ENCODE measurements at regions not wholly inside any gene's neighbourhood (a gene's known extent, or its start where the extent isn't known, plus 50 kb on each side); places are given as distances from the start of the nearest gene placed in this dataset.

DNA sequence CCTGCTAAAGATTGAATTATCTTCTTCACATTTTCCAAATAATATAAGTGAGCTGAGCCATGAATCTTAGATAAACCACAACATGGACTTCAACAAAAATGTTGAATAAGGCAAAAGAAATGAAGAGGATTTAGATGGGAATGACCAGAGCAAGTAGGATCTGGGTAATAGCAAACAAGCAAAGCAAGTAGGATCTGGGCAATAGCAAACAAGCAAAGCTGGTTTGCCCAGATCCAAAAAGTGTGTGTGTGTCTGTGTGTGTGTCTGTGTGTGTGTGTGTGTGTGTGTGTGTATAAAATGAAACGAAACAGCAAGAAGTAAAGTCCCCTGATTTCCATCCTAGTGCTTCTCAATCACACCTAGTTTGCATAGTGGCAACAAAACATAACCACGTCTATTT is 549.1 kb downstream of the RERGL start:
- no peak for DNase-seq

DNA sequence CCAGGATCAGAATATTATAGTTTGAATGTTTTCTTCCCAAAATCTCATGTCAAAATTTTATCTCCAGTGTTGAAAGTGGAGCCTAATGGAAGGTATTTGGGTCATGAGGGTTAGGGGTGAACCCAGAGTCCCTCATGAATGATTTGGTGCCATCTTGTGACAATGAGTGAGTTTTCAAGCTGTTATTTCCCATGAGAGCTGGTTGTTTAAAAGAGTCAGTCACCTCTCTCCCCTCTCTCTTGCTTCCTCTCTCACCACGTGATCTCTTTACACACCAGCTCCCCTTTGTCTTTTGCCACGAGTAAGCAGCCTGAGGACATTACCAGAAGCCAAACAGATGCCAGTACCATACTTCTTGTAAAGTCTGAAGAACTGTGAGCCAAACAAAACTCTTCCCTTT is 561.6 kb downstream of the RERGL start:
- DNase-seq, result no peak

DNA sequence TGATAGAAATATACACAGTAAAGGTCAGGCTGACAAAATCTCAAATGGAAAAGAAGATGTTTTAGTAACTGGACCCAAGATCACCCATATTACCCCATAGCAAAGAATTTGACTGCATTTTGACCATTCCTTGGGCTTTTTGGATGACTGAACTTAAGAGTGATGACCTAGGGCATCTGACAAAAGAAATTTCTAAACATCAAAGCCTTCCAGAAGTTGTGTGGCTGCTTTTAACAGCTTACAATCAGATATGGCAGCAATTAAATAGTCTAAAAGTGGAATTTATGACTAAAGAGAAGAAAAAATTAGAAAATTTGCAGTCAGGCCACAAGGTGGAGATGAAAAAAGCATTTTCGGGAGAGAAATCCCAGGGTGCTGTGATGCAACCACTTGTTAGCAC is 563.0 kb downstream of the RERGL start:
- DNase-seq, result no peak

DNA sequence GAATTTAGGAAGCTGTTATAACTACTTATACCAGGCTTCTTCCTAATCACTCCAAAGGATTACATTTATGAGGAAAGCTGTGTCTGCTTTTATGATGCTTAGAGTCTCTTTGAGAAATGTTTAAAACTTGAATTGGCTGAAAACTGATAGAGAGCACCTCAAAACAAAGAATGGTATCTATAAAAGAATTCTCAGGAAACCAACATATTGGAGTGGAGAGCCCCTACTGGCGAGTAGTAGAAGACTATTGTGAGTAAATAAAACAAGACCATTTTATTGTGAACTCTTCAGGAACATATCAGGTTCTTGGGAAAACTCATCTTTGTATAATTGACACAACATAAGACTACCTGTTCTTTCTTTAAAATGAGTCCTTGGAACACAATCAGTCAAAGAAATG is 578.6 kb downstream of the RERGL start:
- no peak for DNase-seq

DNA sequence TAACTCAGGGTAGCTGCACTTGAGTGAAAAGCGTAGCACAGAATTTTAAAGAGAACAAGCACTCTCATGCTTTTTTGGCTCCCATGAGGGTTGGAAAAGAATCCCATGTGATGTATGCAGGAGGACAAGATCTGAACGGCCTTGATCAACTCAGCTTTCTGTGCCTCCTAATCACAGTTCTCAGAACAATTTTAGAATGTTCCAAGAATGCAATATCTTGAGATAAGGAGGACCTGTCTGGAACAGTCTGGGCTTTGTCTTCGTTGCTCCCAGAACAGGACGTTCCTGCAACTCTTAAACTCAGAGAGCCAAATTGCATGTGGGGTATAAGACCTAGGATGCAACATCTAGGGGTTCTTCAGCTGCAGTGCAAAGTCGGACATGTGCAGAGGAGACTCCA is 582.7 kb downstream of the RERGL start:
- no peak for DNase-seq

DNA sequence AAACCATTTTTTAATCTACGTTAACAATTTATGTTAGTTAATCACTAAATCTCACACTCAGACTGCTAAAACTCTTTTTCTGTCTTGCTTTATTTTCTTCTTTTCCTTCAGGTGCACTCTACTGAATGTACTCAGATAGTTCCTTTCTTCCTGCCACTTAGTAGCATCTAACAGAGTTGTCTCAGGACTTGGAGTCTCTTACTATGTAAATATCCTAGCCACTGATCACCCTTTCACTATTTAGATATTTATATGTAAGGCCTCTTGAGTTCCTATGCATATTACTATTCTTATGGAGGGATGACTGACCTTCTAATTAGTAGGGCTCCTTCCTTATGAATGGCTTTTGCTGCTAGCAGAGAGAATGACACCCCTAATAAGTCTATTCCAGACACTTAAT is 586.3 kb downstream of the RERGL start:
- no peak for DNase-seq

DNA sequence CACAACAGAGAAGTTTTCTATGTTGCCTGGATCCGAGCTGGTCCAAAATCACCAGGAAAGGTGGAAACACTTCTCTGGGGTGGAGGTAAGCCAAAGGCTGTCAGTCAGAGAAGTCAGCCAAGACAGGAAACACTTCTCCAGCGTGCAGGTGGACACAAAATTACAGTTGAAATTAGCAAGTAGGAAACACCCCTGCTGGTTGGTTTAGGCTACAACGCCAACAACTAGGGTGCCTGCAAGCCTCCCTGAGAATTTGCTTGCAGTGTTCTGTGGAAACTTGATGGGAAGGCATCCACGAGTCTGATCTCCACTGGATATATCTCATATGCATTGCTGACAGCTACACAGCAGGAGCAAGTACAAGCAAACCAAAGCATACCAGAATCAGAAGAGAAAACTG is 600.5 kb downstream of the RERGL start:
- no peak for DNase-seq

DNA sequence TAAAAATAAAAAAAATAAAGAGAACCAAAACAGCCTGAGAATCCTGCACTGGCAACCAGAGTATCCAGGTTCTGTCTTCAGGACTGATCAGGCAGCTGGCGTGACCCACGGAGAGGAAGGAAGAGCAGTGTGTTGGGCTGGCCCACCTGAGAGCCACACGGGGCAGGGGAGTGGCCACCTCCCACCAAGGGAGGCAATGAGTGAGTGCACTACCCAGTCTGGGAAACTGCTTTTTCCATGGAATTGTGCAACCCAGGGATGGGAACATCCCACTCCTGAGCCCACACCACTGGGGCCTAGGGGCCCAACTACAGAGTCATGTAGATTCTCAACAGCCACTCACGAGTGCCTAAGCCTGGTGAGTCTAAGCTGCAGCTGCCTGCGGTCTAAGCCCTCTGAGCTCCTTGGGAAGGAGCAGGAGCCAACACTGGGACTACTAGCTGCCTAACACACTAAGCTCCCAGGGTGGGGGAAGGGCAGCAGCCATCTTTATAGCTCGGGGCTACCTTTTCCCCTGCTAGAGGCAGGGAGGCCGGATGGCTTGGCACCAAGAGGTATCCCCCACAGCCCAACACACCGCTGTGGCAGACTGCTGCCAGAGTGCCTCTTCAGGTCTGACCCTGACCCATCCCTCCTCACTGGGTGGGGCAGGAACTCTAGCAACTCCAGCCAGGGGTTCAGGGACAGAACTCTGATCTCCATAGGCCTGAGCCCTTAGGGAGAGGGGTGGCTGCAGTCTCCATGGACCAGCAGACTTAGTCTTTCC is 610.9 kb downstream of the RERGL start:
- DNase-seq, result no peak

DNA sequence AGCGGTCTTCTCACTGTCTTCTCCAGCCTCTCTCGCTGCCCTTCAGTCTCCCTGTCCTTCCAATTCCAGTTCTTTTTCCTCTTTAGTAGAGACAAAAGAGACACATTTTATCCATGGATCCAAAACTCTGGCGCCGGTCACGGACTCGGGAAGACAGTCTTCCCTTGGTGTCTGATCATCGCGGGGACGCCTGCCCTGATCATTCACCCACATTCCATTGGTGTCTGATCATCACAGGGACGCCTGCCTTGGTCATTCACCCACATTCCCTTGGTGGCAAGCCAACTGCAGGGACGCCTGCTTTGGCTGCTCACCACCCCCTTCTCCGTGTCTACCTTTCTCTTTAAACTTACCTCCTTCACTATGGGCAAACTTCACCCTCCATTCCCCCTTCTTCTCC is 619.5 kb downstream of the RERGL start:
- DNase-seq, result no peak

DNA sequence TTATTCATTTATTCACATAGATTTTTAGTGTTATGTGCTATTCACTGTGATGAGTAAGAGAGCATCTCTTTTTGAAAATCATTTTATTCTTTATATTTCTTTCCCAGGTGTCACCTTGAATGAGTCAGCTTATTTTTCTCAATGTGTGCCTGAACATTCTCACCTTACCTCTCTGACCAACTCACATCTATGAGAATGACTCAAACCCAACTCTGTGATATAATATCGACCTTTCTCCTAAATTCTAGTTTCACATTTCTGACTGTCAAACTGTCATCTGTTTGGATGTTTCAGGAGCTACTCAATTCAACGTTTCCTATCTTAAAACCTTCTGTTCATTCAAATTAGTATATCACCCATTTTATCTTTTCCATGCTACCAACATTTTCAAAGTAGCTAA is 630.8 kb downstream of the RERGL start:
- DNase-seq, result no peak

DNA sequence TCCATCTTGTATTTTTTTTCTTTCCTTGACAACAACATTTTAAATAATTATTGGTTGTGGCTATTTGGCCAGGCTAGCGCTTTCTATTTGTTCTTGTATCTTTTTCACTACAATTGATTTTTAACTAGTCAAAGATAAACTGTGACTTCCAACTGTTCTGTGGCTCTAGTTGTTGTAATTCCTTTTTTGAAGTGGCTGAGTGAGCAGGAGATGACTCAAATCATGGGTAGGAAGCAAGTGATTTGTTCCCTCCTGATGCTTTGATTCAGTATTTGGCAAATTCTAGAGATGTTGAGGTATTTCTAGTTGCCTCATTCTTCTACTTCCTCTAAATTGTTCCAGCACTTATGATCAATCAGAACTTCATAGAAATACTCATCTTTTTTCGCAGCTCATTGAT is 633.5 kb downstream of the RERGL start:
- DNase-seq, result no peak

DNA sequence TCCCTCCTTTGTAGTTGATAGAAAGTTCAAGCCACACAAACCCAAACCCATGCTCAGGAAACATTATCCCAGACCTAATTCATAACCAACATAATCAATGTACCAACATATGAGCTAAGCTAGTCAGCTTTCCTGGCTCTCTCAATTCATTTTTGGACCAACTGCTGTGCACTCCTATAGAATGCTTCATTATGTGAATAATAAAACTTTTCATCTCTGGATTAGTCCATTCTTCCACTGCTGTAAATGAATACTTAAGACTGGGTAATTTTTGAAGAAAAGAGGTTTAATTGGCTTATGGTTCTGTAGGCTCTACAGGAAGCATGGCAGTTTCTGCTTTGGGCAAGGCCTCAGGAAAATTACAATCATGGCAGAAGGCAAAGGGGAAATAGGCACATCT is 651.9 kb downstream of the RERGL start:
- DNase-seq, result no peak

DNA sequence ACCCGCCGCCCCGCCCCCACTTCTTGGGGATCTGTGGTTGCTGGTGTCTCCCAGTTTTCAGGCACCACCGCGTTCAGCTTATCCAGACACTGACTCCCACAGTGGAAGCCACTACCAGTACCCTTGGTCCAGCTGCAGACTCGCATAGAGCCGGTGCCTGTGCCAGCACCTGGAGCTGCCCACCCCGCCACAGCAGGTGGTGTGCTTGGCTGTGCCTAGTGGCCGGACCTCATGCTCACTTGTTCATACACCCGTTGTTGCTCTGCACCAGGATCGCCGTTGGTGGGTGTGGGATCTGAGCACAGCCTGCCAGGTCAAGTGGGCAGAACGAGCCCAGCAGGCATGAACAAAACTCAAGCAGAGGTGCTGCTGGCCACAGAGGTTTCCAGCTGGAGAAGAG is 673.2 kb downstream of the RERGL start:
- no peak for DNase-seq

DNA sequence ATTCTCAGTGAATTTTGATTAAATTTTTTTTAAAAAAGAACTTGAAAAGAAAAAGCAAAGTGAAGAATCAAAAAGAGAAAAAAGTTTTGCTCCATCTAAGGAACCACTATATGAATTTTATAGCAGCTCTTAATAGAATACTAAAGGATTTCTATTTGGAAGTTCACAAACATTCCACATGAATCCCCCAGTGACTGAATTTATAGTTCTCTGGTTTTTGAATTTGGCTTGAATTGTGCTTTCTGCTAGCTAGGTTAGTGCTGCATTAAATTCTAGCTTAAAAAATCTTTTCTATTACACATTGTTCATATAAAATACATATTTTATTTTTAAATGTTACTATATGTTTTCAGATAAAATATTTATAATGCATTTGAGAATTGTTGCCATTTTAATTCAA is 675.4 kb downstream of the RERGL start:
- no peak for DNase-seq

DNA sequence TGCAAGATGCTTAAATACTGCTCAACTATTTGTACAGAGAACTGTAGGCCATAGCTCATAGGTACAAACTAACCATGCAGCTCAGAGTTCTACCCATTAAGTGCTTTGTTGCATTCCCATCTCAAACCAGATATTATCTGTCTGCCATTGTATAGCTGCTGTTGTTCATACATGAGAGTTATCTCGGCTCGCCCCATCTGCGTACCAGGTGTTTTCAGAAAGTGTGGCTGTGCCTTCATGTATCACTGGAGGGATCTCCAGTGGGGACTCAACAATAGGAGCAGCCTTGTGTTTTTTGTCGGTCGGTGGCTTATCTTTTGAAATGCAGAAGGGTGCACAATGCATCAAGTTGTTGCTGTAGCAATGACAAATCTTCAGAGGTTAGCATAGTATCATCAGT is 678.3 kb downstream of the RERGL start:
- no peak for DNase-seq

DNA sequence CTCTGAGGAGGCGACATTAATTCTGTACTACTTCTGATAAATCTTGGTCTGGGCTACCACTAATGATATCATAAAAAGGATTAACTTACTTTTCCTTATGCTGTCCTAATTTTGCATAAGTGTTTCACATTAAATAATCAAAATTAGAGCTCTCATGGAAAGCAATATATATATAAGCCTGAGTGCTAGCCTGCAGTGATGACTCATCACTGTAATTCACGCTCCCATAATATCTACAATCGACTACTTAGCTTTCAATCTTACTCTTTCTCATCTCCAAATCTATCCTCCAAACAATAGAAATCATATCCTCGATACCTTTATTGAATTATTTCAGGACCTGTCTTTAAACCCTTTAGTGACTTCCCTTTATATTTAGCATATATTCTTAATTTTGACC is 701.3 kb downstream of the RERGL start:
- no peak for DNase-seq

DNA sequence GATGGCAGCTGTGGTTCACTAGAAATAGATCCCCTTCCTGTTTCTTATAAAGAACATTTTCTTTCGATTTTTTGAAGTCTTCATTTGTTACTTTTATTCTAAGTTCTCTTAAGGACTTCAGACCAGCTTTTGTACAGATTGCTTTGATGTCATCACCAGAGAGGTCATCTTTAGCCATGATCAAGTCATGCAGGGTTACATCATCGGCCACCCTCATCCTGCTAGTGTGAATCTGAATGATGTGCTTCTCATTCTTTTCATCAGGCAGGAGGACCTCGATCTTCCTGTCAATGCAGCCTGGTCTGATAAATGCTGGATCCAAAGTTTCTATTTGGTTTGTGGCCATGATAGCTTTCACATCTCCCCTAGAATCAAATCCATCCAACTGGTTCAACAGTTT is 706.7 kb downstream of the RERGL start:
- DNase-seq, result no peak

DNA sequence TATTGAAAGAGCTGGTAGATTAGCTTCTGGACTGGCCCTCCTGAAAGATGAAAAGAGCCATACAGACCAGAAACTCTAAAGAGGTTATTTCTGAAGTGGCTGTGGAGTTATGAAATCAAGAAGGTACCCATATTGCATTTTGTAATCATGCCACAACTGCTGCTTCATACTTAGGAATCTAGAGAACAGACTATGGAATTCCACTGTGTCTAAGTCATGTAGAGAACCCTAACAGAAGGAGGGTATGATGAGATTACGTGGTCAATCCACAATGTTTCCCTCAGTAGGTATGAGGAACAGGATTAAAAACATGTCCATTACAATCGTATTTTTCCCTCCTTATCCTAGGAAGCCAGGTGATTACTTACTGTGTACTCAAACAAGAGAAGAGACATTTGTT is 708.8 kb downstream of the RERGL start:
- DNase-seq, result no peak

DNA sequence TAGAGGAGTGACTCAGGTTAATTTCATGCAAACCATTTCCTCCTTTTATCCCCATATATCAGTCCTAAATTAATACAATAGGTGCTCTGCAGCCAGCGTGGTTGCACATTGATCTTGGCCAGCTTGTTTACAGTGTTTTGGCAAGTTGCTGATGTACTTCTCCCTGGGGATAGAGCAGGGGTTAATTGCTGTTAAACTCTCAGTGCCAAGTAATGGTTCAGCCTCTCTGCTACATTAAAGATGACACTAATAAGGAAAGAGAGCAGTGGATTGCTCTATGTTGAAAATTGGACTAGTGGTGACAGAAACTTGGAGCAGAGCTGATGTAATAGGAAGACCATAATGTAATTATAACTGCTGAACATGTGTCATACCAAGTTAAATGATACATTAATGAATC is 717.5 kb downstream of the RERGL start:
- DNase-seq, result no peak

DNA sequence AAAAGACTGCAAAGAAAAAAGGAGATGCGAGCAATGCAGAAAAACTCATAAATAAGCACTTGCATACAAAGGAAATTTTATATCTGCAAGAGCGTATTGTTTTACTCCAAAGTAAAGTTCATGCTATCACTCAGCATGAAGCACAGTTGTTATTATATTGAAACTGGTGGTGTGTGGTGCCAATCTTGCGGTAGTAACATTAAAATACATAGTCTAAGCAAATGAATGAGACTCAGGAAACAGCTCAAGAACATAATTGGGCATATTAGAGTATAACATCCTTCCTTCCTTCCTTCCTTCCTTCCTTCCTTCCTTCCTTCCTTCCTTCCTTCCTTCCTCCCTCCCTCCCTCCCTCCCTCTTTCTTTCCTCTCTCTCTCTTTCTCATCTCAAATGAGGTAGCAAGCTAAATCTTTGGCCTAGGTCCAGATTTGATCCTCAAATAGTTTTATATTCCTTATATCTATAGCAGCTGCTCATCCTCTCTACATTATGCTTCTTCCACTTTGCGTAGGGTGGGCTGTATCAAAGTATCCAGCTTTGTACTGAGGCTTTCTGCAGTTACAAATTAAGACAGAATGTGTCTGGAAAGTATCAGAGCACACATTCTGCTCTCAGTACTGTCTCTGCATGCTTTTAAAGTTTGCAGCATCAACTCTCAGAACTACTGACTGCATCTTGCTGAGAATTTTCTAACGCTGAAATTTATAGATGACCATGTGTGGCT is 718.3 kb downstream of the RERGL start:
- DNase-seq, result no peak

DNA sequence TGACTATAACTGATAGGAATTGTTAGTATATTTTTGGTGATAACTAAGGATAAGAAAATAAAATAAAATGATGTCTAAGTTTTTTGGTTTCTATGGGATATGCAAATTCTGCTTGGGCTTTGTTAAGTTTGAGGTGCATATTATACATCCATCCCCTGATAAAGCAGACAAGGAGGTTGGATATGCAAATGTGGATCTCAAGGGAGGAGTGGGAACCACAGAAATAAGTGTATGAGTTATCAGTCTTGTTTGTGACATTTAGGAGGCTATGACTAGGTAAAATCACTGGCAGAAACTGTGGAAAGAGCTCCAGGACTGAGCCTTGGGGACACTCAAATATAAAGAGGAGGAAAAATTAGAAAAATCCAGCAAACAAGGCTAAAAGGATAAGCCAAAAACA is 719.4 kb downstream of the RERGL start:
- no peak for DNase-seq

DNA sequence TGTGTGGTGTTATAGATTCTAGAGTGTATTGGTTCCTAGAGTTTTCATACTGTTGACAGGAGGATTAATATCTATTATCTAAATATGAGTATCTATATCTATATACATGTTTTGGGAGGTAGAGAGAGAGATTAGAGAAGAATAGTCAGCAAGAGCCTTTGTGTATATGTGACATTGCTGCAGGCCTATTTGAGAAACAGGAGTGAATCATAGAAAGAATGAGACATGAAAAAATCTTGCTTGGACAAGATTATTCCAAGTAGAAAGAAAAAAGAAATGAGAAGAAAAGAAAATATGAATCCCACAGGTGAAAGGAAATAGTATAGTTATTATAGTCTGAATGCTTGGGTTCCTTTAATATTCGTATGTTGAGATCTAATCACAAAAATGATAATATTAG is 720.4 kb downstream of the RERGL start:
- no peak for DNase-seq

DNA sequence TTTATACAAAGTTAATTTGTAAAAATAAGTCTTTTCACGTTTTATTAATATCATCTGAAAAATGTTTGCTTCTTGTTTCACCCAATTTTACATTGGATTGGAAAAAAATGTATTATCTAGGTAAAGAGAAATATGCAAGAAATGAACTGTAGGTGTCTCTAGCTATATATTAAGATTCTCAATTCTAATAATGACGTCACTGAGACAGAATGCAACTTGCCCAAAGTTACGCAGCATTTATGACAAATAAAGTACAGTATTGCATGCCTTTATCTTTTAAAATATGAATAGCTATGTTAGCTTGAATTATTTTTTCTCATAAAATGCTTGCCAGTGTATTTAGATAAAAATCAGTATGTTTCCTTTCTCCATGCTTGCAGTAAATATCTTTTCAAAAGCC is 728.8 kb downstream of the RERGL start:
- no peak for DNase-seq

DNA sequence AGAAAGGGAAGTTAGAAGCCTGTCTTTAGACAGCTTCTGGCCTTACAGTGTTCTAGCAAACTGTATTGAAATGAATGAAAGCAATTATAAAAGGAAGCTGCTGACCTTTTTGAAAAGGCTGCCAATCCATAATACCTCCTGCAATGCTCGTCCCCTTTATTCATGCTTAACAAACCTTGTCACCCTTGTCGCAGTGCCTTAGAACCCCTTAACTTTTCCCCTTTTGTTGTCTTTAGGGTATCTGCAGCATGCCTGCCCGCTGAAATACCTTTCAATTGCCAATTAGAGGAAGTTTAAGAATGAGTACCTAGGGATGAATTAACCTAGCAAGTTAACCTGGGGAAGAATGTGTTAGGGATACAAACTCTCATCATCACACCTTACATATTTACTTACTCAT is 731.2 kb downstream of the RERGL start:
- DNase-seq, result no peak

DNA sequence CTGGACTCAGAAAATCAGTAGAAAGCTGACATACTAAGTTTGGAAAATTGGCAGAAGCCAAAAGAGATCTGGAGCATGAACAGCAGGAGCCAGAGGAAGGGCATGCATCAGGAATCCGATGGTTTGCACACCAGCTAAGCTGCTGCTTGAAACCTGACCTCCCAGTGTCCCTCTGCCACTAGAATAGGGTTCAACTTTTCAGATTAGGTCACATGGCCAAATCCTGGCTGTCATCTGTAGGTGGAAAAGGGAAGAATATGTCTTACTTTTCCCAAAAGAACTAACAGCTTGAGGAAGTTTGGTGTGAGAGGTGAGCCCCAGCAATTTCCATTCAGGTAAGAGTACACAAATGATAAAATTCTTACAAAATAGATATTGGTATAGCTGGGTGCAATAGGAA is 732.6 kb downstream of the RERGL start:
- DNase-seq, result no peak
